ENCODE measurements at regions not wholly inside any gene's neighbourhood (a gene's known extent, or its start where the extent isn't known, plus 50 kb on each side); places are given as distances from the start of the nearest gene placed in this dataset.

DNA sequence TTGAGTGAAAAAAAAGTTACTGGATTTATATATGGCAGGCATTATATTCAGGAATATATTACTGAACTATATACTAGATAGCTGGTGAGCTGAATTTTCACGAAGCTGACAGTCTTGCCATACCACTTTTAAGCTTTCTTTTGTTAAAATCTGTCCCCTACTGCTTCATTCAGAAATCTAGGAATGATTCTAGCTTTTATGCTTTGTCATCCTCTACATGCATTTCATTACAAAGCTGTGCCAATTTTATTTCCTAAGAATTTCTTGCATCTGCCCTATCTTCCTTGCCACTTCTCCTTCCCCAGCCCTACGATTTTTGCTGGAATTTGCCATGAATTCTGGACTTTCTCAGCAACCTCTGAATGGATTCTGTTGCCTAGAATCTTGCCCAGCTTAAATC lies 158.5 kb upstream of the ADGRB3 start:
- TF ChIP-seq, protein P1, sequence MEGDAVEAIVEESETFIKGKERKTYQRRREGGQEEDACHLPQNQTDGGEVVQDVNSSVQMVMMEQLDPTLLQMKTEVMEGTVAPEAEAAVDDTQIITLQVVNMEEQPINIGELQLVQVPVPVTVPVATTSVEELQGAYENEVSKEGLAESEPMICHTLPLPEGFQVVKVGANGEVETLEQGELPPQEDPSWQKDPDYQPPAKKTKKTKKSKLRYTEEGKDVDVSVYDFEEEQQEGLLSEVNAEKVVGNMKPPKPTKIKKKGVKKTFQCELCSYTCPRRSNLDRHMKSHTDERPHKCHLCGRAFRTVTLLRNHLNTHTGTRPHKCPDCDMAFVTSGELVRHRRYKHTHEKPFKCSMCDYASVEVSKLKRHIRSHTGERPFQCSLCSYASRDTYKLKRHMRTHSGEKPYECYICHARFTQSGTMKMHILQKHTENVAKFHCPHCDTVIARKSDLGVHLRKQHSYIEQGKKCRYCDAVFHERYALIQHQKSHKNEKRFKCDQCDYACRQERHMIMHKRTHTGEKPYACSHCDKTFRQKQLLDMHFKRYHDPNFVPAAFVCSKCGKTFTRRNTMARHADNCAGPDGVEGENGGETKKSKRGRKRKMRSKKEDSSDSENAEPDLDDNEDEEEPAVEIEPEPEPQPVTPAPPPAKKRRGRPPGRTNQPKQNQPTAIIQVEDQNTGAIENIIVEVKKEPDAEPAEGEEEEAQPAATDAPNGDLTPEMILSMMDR (IDR thresholded peaks at IDR 0.05) = no peak
- Histone ChIP-seq H3K4me3 (no peak overlapping the region), H3K9me3 (no peaks in the 10 kb centered on the region), H3K27ac (no peak overlapping the region), H3K27me3 (no peaks in the 10 kb centered on the region), H3K36me3 (no peaks in the 10 kb centered on the region), H3K4me1 (no peaks in the 10 kb centered on the region)
- no peak for DNase-seq (ENCODE audit: low spot score)

- Histone ChIP-seq H3K36me3 (no peaks in the 10 kb centered on the region), H3K4me3 (no peak overlapping the region), H3K4me1 (no peaks in the 10 kb centered on the region), H3K27me3 (no peaks in the 10 kb centered on the region), H3K27ac (no peak overlapping the region), H3K9me3 (no peaks in the 10 kb centered on the region)
- TF ChIP-seq, protein P1 (IDR thresholded peaks at IDR 0.05) = no peak
- DNase-seq (ENCODE audit: low spot score) = no peak
These were observed 161.5 kb upstream of the ADGRB3 start for GRCh38 chr6:68473433-68474210.

GRCh38 chr6:68468244-68468884 lies 166.7 kb upstream of the ADGRB3 start:
- DNase-seq (ENCODE audit: low spot score) = no peak
- no peaks in the 10 kb centered on the region for H3K36me3 ChIP-seq
- H3K27ac ChIP-seq = no peak overlapping the region
- no peaks in the 10 kb centered on the region for H3K9me3 ChIP-seq
- H3K4me1 ChIP-seq = no peaks in the 10 kb centered on the region
- TF ChIP-seq, protein P1 (IDR thresholded peaks at IDR 0.05) = no peak
- no peak overlapping the region for H3K4me3 ChIP-seq
- no peaks in the 10 kb centered on the region for H3K27me3 ChIP-seq

GRCh38 chr6:68458447-68458846 lies 176.6 kb upstream of the ADGRB3 start:
- no peaks in the 10 kb centered on the region for H3K36me3 ChIP-seq
- peaks cover 0 to 16% of the 10 kb centered on the region in 2 donors for H3K9me3 ChIP-seq
- H3K27me3 ChIP-seq = no peaks in the 10 kb centered on the region
- TF ChIP-seq, protein P1 (IDR thresholded peaks at IDR 0.05) = no peak
- H3K4me1 ChIP-seq = no peaks in the 10 kb centered on the region
- no peak for DNase-seq (ENCODE audit: low spot score)
- H3K4me3 ChIP-seq = no peak overlapping the region
- no peak overlapping the region for H3K27ac ChIP-seq

GRCh38 chr6:68447112-68447511 lies 188.0 kb upstream of the ADGRB3 start:
- TF ChIP-seq, protein P1 (IDR thresholded peaks at IDR 0.05) = no peak
- Histone ChIP-seq H3K4me3 (no peak overlapping the region), H3K9me3 (no peaks in the 10 kb centered on the region), H3K27ac (no peak overlapping the region), H3K4me1 (no peaks in the 10 kb centered on the region), H3K27me3 (no peaks in the 10 kb centered on the region), H3K36me3 (no peaks in the 10 kb centered on the region)
- DNase-seq (ENCODE audit: low spot score) = no peak

Data from right atrium auricular region (tissue), 2 donors.